ENCODE measurements at regions not wholly inside any gene's neighbourhood (a gene's known extent, or its start where the extent isn't known, plus 50 kb on each side); places are given as distances from the start of the nearest gene placed in this dataset.

DNA sequence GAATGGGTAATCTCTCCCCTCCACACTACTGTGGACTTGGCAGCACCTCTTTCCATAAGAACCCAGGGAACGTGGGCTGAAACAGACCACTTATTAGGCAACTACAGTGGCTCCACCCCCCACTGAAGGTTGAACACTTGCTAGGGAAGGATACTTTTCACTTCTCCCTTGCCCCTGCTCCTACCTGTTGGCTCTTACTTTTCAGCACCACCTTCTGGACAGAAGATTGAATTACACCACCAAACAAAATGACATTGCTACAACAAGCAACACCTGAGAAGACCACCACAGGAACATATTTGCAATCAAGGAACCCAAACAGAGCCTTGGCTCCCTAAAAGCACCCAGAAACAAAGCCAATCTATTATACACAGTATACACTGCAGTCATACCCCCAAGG is 132.1 kb upstream of the CXCL13 start:
- intact Hi-C loops (cut with micrococcal nuclease; ENCODE audit: unreplicated experiment), result no loop called here
- H3K9ac ChIP-seq (ENCODE audit: control insufficient read depth, insufficient read depth, low read length), result no peak overlapping the region
- SMC1A ChIA-PET (ENCODE audit: uncharacterized antibody, unreplicated experiment), result interaction anchor here (0.6 to 2.0 kb wide), 4 partner anchors 8 to 127 kb away, joined by 3 to 5 read pairs (median 4); no protein-coding TSS in a partner anchor
- H2AFZ ChIP-seq (ENCODE audit: control insufficient read depth, low read depth, low read length), result no peak overlapping the region
- RAD21 ChIA-PET (ENCODE audit: unreplicated experiment), result interaction anchor here (1.3 kb wide), 1 partner anchor 128 kb away, joined by 5 read pairs; no protein-coding TSS in a partner anchor
- no peaks in the 10 kb centered on the region for H4K20me1 ChIP-seq (ENCODE audit: control insufficient read depth, insufficient read depth)
- H3K79me2 ChIP-seq (ENCODE audit: control insufficient read depth, insufficient read depth, low read length), result no peaks in the 10 kb centered on the region
- H3K4me2 ChIP-seq (ENCODE audit: control insufficient read depth, insufficient read depth), result no peak overlapping the region
- POLR2A ChIA-PET, result interaction anchor here (0.6 kb wide), 1 partner anchor 9 kb away, joined by 3 read pairs; no protein-coding TSS in a partner anchor
- in situ Hi-C loops (cut with MboI), result no loop called here
- no peak overlapping the region for H3K4me3 ChIP-seq
- DNase-seq (ENCODE audit: low read depth, low spot score) (no peak), ATAC-seq (peak; percentile 59), FAIRE-seq (peak; percentile 69)
- 0% methylated on average over 1 of the region's 1 CpG for WGBS (ENCODE audit: insufficient coverage, insufficient replicate concordance, low lambda C conversion rate, missing lambda C conversion rate)
- no peaks in the 10 kb centered on the region for H3K36me3 ChIP-seq (ENCODE audit: control insufficient read depth in 2 of 2, insufficient read depth in 2 of 2, low read length in 1 of 2)
- no peak overlapping the region for H3K27ac ChIP-seq (ENCODE audit: control insufficient read depth, insufficient read depth)
- CTCF ChIA-PET, result interaction anchor here (0.7 to 6.1 kb wide), 15 partner anchors 9 to 196 kb away, joined by 3 to 46 read pairs (median 3); partner anchors contain the start of gene CXCL13
- no peak for TF ChIP-seq CEBPB (IDR thresholded peaks at IDR 0.05; ENCODE audit: borderline replicate concordance in 1 of 2, low read depth in 2 of 2, low read length in 2 of 2)
- TF ChIP-seq POLR2A (IDR thresholded peaks at IDR 0.05; ENCODE audit: low read depth, low read length), result no peak
- no peak for TF ChIP-seq NFIC (IDR thresholded peaks at IDR 0.05; ENCODE audit: low read depth, low read length)
- TF ChIP-seq, protein P1, sequence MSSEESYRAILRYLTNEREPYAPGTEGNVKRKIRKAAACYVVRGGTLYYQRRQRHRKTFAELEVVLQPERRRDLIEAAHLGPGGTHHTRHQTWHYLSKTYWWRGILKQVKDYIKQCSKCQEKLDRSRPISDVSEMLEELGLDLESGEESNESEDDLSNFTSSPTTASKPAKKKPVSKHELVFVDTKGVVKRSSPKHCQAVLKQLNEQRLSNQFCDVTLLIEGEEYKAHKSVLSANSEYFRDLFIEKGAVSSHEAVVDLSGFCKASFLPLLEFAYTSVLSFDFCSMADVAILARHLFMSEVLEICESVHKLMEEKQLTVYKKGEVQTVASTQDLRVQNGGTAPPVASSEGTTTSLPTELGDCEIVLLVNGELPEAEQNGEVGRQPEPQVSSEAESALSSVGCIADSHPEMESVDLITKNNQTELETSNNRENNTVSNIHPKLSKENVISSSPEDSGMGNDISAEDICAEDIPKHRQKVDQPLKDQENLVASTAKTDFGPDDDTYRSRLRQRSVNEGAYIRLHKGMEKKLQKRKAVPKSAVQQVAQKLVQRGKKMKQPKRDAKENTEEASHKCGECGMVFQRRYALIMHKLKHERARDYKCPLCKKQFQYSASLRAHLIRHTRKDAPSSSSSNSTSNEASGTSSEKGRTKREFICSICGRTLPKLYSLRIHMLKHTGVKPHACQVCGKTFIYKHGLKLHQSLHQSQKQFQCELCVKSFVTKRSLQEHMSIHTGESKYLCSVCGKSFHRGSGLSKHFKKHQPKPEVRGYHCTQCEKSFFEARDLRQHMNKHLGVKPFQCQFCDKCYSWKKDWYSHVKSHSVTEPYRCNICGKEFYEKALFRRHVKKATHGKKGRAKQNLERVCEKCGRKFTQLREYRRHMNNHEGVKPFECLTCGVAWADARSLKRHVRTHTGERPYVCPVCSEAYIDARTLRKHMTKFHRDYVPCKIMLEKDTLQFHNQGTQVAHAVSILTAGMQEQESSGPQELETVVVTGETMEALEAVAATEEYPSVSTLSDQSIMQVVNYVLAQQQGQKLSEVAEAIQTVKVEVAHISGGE (CRISPR knock-in tag; IDR thresholded peaks at IDR 0.05), result no peak
- TF ChIP-seq, protein P2, sequence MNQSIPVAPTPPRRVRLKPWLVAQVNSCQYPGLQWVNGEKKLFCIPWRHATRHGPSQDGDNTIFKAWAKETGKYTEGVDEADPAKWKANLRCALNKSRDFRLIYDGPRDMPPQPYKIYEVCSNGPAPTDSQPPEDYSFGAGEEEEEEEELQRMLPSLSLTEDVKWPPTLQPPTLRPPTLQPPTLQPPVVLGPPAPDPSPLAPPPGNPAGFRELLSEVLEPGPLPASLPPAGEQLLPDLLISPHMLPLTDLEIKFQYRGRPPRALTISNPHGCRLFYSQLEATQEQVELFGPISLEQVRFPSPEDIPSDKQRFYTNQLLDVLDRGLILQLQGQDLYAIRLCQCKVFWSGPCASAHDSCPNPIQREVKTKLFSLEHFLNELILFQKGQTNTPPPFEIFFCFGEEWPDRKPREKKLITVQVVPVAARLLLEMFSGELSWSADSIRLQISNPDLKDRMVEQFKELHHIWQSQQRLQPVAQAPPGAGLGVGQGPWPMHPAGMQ (IDR thresholded peaks at IDR 0.05; ENCODE audit: borderline replicate concordance), result no peak
- no peak for TF ChIP-seq SMAD1 (IDR thresholded peaks at IDR 0.05; ENCODE audit: low read depth, partially characterized antibody)
- peak; percentile 35 for TF ChIP-seq RAD21 (IDR thresholded peaks at IDR 0.05; ENCODE audit: insufficient read depth, low read depth, low read length)
- TF ChIP-seq, protein P3, sequence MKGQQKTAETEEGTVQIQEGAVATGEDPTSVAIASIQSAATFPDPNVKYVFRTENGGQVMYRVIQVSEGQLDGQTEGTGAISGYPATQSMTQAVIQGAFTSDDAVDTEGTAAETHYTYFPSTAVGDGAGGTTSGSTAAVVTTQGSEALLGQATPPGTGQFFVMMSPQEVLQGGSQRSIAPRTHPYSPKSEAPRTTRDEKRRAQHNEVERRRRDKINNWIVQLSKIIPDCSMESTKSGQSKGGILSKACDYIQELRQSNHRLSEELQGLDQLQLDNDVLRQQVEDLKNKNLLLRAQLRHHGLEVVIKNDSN (IDR thresholded peaks at IDR 0.05; ENCODE audit: borderline replicate concordance, extremely low read length, insufficient read depth, low read depth, low read length), result no peak
- TF ChIP-seq, protein P4, sequence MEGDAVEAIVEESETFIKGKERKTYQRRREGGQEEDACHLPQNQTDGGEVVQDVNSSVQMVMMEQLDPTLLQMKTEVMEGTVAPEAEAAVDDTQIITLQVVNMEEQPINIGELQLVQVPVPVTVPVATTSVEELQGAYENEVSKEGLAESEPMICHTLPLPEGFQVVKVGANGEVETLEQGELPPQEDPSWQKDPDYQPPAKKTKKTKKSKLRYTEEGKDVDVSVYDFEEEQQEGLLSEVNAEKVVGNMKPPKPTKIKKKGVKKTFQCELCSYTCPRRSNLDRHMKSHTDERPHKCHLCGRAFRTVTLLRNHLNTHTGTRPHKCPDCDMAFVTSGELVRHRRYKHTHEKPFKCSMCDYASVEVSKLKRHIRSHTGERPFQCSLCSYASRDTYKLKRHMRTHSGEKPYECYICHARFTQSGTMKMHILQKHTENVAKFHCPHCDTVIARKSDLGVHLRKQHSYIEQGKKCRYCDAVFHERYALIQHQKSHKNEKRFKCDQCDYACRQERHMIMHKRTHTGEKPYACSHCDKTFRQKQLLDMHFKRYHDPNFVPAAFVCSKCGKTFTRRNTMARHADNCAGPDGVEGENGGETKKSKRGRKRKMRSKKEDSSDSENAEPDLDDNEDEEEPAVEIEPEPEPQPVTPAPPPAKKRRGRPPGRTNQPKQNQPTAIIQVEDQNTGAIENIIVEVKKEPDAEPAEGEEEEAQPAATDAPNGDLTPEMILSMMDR (IDR thresholded peaks at IDR 0.05 in 2 of 3, conservative IDR thresholded peaks at IDR 0.05 in 1 of 3; ENCODE audit: control insufficient read depth in 2 of 3, extremely low read depth in 1 of 3, insufficient read depth in 1 of 3, low read depth in 3 of 3, low read length in 3 of 3), result peak in 2 of 3 experiments; percentile 32 to 39; a peak in 2 of 6 replicates
- no TSS peak for BruUV-seq (replicated peaks)
- no peaks in the 10 kb centered on the region; the same call in 2 of the 3 replicates for H3K9me3 ChIP-seq (replicated peaks; ENCODE audit: control insufficient read depth, insufficient read depth, low read length)
- no peaks in the 10 kb centered on the region for H3K4me1 ChIP-seq (ENCODE audit: control insufficient read depth, insufficient read depth, low read length)
- H3K27me3 ChIP-seq (replicated peaks in 1 of 2; ENCODE audit: control insufficient read depth in 2 of 2, insufficient read depth in 2 of 2, low read length in 1 of 2), result no peaks in the 10 kb centered on the region

Data from GM12878 (cell line).